ENCODE measurements at regions not wholly inside any gene's neighbourhood (a gene's known extent, or its start where the extent isn't known, plus 50 kb on each side); places are given as distances from the start of the nearest gene placed in this dataset.

- POLR2A ChIA-PET (ENCODE audit: unreplicated experiment) = interaction anchor here (0.5 kb wide), 1 partner anchor 109 kb away, joined by 3 read pairs; no protein-coding TSS in a partner anchor
- TF ChIP-seq FOS (IDR thresholded peaks at IDR 0.05; ENCODE audit: low read depth, low read length) (no peak), RFX5 (IDR thresholded peaks at IDR 0.05; ENCODE audit: low read depth, low read length) (no peak), RCOR1 (IDR thresholded peaks at IDR 0.05; ENCODE audit: insufficient replicate concordance, low read length) (no peak), NFE2L2 (IDR thresholded peaks at IDR 0.05; ENCODE audit: low read depth, low read length) (no peak)
- TF ChIP-seq, protein P1, sequence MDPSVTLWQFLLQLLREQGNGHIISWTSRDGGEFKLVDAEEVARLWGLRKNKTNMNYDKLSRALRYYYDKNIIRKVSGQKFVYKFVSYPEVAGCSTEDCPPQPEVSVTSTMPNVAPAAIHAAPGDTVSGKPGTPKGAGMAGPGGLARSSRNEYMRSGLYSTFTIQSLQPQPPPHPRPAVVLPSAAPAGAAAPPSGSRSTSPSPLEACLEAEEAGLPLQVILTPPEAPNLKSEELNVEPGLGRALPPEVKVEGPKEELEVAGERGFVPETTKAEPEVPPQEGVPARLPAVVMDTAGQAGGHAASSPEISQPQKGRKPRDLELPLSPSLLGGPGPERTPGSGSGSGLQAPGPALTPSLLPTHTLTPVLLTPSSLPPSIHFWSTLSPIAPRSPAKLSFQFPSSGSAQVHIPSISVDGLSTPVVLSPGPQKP (IDR thresholded peaks at IDR 0.05; ENCODE audit: borderline replicate concordance, low read depth, low read length) = no peak
- no peaks in the 10 kb centered on the region for H4K20me1 ChIP-seq (ENCODE audit: insufficient read depth, low read length)
- H3K4me3 ChIP-seq (ENCODE audit: insufficient read depth, low read depth, low read length) = no peak overlapping the region
- H2AFZ ChIP-seq (replicated peaks; ENCODE audit: low read length, poor library complexity) = no peak overlapping the region
- H3K9ac ChIP-seq (ENCODE audit: low read depth, low read length) = no peak overlapping the region
- H3K4me2 ChIP-seq (ENCODE audit: low read depth, low read length) = no peak overlapping the region
- H2BK15ac ChIP-seq (ENCODE audit: low read depth, low read length) = no peak overlapping the region
- H3K9me1 ChIP-seq (ENCODE audit: insufficient read depth, low read length) = no peaks in the 10 kb centered on the region
- DNase-seq (no peak), ATAC-seq (ENCODE audit: low read depth) (no peak)
- no peaks in the 10 kb centered on the region for H3K4me1 ChIP-seq (ENCODE audit: control insufficient read depth, insufficient read depth, low read length)
- H2BK120ac ChIP-seq (ENCODE audit: low read depth, low read length) = no peak overlapping the region
- no peak overlapping the region for H2BK20ac ChIP-seq (ENCODE audit: low read depth, low read length)
- CTCF ChIA-PET = interaction anchor here (0.6 kb wide), 1 partner anchor 282 kb away, joined by 3 read pairs; no protein-coding TSS in a partner anchor
- H3K27ac ChIP-seq (ENCODE audit: insufficient read depth, low read length) = no peak overlapping the region
- in situ Hi-C loops (cut with MboI; ENCODE audit: low sequenced_read_pairs) (no loop called here), dilution Hi-C loops (cut with HindIII; ENCODE audit: low sequenced_read_pairs, unreplicated experiment) (no loop called here), intact Hi-C loops (cut with micrococcal nuclease) (no loop called here)
- no peak overlapping the region for H3K18ac ChIP-seq (ENCODE audit: low read depth, low read length)
- H3K4ac ChIP-seq (ENCODE audit: low read depth, low read length) = no peak overlapping the region
- no peak overlapping the region for H2BK5ac ChIP-seq (ENCODE audit: low read depth, low read length, poor library complexity, severe bottlenecking)
- no peak overlapping the region for H2AK9ac ChIP-seq (replicated peaks; ENCODE audit: low read depth, low read length, poor library complexity)
- no peak overlapping the region for H4K8ac ChIP-seq (ENCODE audit: low read depth in 2 of 2, low read length in 2 of 2)
- no peak overlapping the region for H3K14ac ChIP-seq (replicated peaks; ENCODE audit: low read depth, low read length)
- no CpG with 5 or more reads among the region's 3 CpGs for WGBS, 2 experiments (ENCODE audit: extremely low coverage in 2 of 2, insufficient read length in 1 of 2)
- no peak overlapping the region for H3K56ac ChIP-seq (ENCODE audit: extremely low read depth, insufficient read depth, low read length)
- H3K36me3 ChIP-seq (ENCODE audit: control insufficient read depth, insufficient read depth, low read length) = no peaks in the 10 kb centered on the region
- no peak overlapping the region for H4K91ac ChIP-seq (ENCODE audit: insufficient read depth, low read depth, low read length)
- H4K5ac ChIP-seq (ENCODE audit: low read depth, low read length) = no peak overlapping the region
- H3K23ac ChIP-seq (ENCODE audit: low read depth, low read length) = no peak overlapping the region
- H3K27me3 ChIP-seq (ENCODE audit: control insufficient read depth, insufficient read depth, low read length) = no peaks in the 10 kb centered on the region
- no TSS peak for BruUV-seq (replicated peaks)
- H2AK5ac ChIP-seq (ENCODE audit: low read depth, low read length) = no peak overlapping the region
- H3K9me3 ChIP-seq (ENCODE audit: control insufficient read depth, insufficient read depth, low read length) = no peaks in the 10 kb centered on the region
- H3K79me1 ChIP-seq (ENCODE audit: low read depth in 1 of 2, low read length in 2 of 2) = no peaks in the 10 kb centered on the region
These were observed 368.1 kb downstream of the GRIN2B start for GRCh38 chr12:13613297-13613696.

Data from IMR-90 (cell line).